IMR-90 (cell line): ENCODE measurements at regions not wholly inside any gene's neighbourhood (a gene's known extent, or its start where the extent isn't known, plus 50 kb on each side); places are given as distances from the start of the nearest gene placed in this dataset.

Experiments used
- ATAC-seq: fragments of 200-7000 bp; cut with Tn5 transposase; 2 replicates; pipeline ENCODE4 v1.9.1; 2020; ENCODE audit warnings: low read depth, mild to moderate bottlenecking, moderate library complexity
- BruUV-seq: library from RNA; stranded (reverse); fragments of 400-500 nt; replicated peaks from 2 replicates; lab custom pipeline; 2021; lab: Mats Ljungman, UMichigan
- CTCF ChIA-PET: fragments of 300-600 bp; formaldehyde crosslinking; extraction: SDS; loops from one replicate; lab custom pipeline; 2021; ENCODE audit warnings: antibody characterized with exemption; lab: Yijun Ruan, JAX
- POLR2A ChIA-PET: fragments of 300-600 bp; sonication (Branson Sonifier 250); formaldehyde crosslinking; loops from one replicate; lab custom pipeline; 2022; ENCODE audit warnings: antibody characterized with exemption; ENCODE audit not compliant: unreplicated experiment; lab: Charles Lee
- DNase-seq: peaks from one replicate; pipeline ENCODE4 v3.0.0; 2013
- H2AFZ ChIP-seq: replicated peaks from 2 replicates; pipeline ENCODE3; 2013; ENCODE audit warnings: low read length, mild to moderate bottlenecking; ENCODE audit not compliant: poor library complexity
- H2AK5ac ChIP-seq: 2 replicates; pipeline ENCODE4 v1.6.1; 2013; ENCODE audit warnings: low read depth, low read length, inconsistent platforms
- H2AK9ac ChIP-seq: replicated peaks from 2 replicates; pipeline ENCODE3; 2013; ENCODE audit warnings: mild to moderate bottlenecking, low read depth, low read length, moderate library complexity; ENCODE audit not compliant: poor library complexity
- H2BK120ac ChIP-seq: 2 replicates; pipeline ENCODE4 v1.6.1; 2013; ENCODE audit warnings: low read depth, low read length, inconsistent platforms
- H2BK15ac ChIP-seq: 3 replicates; pipeline ENCODE4 v1.6.1; 2013; ENCODE audit warnings: low read depth, low read length, inconsistent platforms
- H2BK20ac ChIP-seq: 2 replicates; pipeline ENCODE4 v1.6.1; 2013; ENCODE audit warnings: low read depth, mild to moderate bottlenecking, inconsistent platforms, low read length, moderate library complexity
- H2BK5ac ChIP-seq: 2 replicates; pipeline ENCODE4 v1.6.1; 2013; ENCODE audit warnings: mild to moderate bottlenecking, low read depth, low read length, inconsistent platforms; ENCODE audit not compliant: poor library complexity, severe bottlenecking
- H3K14ac ChIP-seq: replicated peaks from 2 replicates; pipeline ENCODE4 v1.6.1; 2013; ENCODE audit warnings: low read depth, low read length, inconsistent platforms
- H3K18ac ChIP-seq: 2 replicates; pipeline ENCODE4 v1.6.1; 2013; ENCODE audit warnings: low read depth, low read length, control low read depth
- H3K23ac ChIP-seq: 2 replicates; pipeline ENCODE4 v1.6.1; 2013; ENCODE audit warnings: low read depth, low read length, inconsistent platforms
- H3K27ac ChIP-seq: 2 replicates; pipeline ENCODE4 v1.5.1; 2013; ENCODE audit warnings: mild to moderate bottlenecking, control low read depth, low read length; ENCODE audit not compliant: insufficient read depth
- H3K27me3 ChIP-seq: 2 replicates; pipeline ENCODE4 v1.6.1; 2013; ENCODE audit warnings: low read length; ENCODE audit not compliant: control insufficient read depth, insufficient read depth
- H3K36me3 ChIP-seq: 2 replicates; pipeline ENCODE4 v1.6.1; 2013; ENCODE audit warnings: low read length, mixed read lengths; ENCODE audit not compliant: control insufficient read depth, insufficient read depth
- H3K4ac ChIP-seq: 2 replicates; pipeline ENCODE4 v1.6.1; 2013; ENCODE audit warnings: low read depth, low read length, inconsistent platforms
- H3K4me1 ChIP-seq: 2 replicates; pipeline ENCODE4 v1.6.1; 2013; ENCODE audit warnings: low read length, mixed read lengths; ENCODE audit not compliant: control insufficient read depth, insufficient read depth
- H3K4me2 ChIP-seq: 2 replicates; pipeline ENCODE4 v1.6.1; 2013; ENCODE audit warnings: low read depth, mild to moderate bottlenecking, control low read depth, low read length, moderate library complexity
- H3K4me3 ChIP-seq: 2 replicates; pipeline ENCODE4 v1.5.1; 2013; ENCODE audit warnings: low read depth, mild to moderate bottlenecking, control low read depth, low read length, moderate library complexity; ENCODE audit not compliant: insufficient read depth
- H3K56ac ChIP-seq: 2 replicates; pipeline ENCODE4 v1.6.1; 2013; ENCODE audit warnings: low read length, inconsistent platforms; ENCODE audit not compliant: insufficient read depth; ENCODE audit errors: extremely low read depth
- H3K79me1 ChIP-seq, 2 experiments: 2 replicates each; pipeline ENCODE4 v1.6.1; 2013; ENCODE audit warnings: low read length in 2 of 2, inconsistent platforms in 1 of 2, low read depth in 1 of 2
- H3K9ac ChIP-seq: 2 replicates; pipeline ENCODE4 v1.6.1; 2013; ENCODE audit warnings: low read depth, low read length, control low read depth
- H3K9me1 ChIP-seq: 2 replicates; pipeline ENCODE4 v1.6.1; 2013; ENCODE audit warnings: low read length, inconsistent platforms; ENCODE audit not compliant: insufficient read depth
- H3K9me3 ChIP-seq: 2 replicates; pipeline ENCODE4 v1.6.1; 2013; ENCODE audit warnings: low read length; ENCODE audit not compliant: control insufficient read depth, insufficient read depth
- H4K20me1 ChIP-seq: 2 replicates; pipeline ENCODE4 v1.6.1; 2013; ENCODE audit warnings: low read length, inconsistent platforms; ENCODE audit not compliant: insufficient read depth
- H4K5ac ChIP-seq: 2 replicates; pipeline ENCODE4 v1.6.1; 2013; ENCODE audit warnings: mild to moderate bottlenecking, low read depth, low read length, control low read depth
- H4K8ac ChIP-seq, 2 experiments: 2 replicates each; pipeline ENCODE4 v1.6.1; 2013; ENCODE audit warnings: low read depth in 2 of 2, low read length in 2 of 2, control low read depth in 1 of 2, inconsistent platforms in 1 of 2
- H4K91ac ChIP-seq: 2 replicates; pipeline ENCODE4 v1.6.1; 2013; ENCODE audit warnings: low read depth, low read length, inconsistent platforms; ENCODE audit not compliant: insufficient read depth
- CEBPB ChIP-seq: IDR thresholded peaks from 2 replicates; pipeline ENCODE4 v1.6.1; 2012; ENCODE audit warnings: low read depth, low read length, improper control_type of control experiment
- WGBS, 2 experiments: methylation state at CpG; one replicate each; pipeline versions ENCODE4 v1.1.5 to v1.1.7; 2013; ENCODE audit warnings: missing lambda C conversion rate in 2 of 2; ENCODE audit not compliant: insufficient read length in 1 of 2; ENCODE audit errors: extremely low coverage in 2 of 2; 5-methylcytosine and 5-hydroxymethylcytosine counted together
- dilution Hi-C: fragments of 300-500 bp; cut with HindIII; formaldehyde crosslinking; loops from one replicate; pipeline ENCODE4 v1.14.3; 2018; ENCODE audit warnings: low sequenced_read_pairs; ENCODE audit not compliant: unreplicated experiment
- in situ Hi-C: fragments of 300-500 bp; cut with MboI; formaldehyde crosslinking; loops from 3 replicates; pipeline ENCODE4 v1.14.3; 2019; ENCODE audit warnings: low sequenced_read_pairs, inconsistent platforms, mixed read lengths
- intact Hi-C: fragments of 100-400 bp; cut with micrococcal nuclease; formaldehyde crosslinking; loops from 2 replicates; pipeline ENCODE4 v1.10.0; 2022
- TF ChIP-seq, protein P1 (sequence below): conservative IDR thresholded peaks from 2 replicates; pipeline ENCODE4 v1.5.1; 2012; ENCODE audit warnings: mild to moderate bottlenecking, low read depth, low read length, improper control_type of control experiment

DNA sequence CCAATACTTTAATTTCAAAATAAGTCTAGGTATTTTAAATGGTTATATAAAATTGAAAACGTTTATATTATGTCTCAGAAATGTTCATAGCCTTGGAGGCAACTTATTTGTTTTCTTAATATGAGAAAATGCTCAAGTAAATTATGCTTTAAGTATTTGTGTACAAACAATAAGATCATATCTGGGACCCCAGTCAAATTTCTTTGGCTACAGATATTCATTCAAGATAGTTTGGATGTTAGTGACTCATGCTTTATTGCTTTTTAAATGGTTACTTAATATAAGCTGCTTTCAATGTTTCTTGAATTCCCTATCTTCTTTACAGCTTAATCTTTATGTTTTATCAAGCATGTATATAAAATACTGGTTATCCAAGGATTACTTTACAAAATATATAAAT, 291.3 kb downstream of the KCNC2 start:
- Histone ChIP-seq H2BK20ac (no peak overlapping the region), H3K27ac (no peak overlapping the region), H3K4me3 (no peak overlapping the region), H4K20me1 (no peaks in the 10 kb centered on the region), H2AK5ac (no peak overlapping the region), H3K23ac (no peak overlapping the region), H4K91ac (no peak overlapping the region), H3K9ac (no peak overlapping the region), H2BK5ac (no peak overlapping the region), H3K9me3 (no peaks in the 10 kb centered on the region; the same call in 1 of the 2 replicates), H2AFZ (no peak overlapping the region), H3K27me3 (no peaks in the 10 kb centered on the region), H3K18ac (no peak overlapping the region), H3K9me1 (no peaks in the 10 kb centered on the region), H2BK15ac (no peak overlapping the region), H3K4me1 (no peaks in the 10 kb centered on the region), H4K5ac (no peak overlapping the region), H4K8ac (no peak overlapping the region), H3K4ac (no peak overlapping the region), H2BK120ac (no peak overlapping the region), H3K4me2 (no peak overlapping the region), H3K56ac (no peak overlapping the region), H2AK9ac (no peak overlapping the region), H3K36me3 (no peaks in the 10 kb centered on the region), H3K79me1 (no peaks in the 10 kb centered on the region), H3K14ac (no peak overlapping the region)
- intact Hi-C loops (no loop called here), in situ Hi-C loops (no loop called here), dilution Hi-C loops (no loop called here)
- POLR2A ChIA-PET, result interaction anchor here (0.6 kb wide), 1 partner anchor 75 kb away, joined by 3 read pairs; no protein-coding TSS in a partner anchor
- CTCF ChIA-PET, result no interaction called here
- TF ChIP-seq, protein P1, sequence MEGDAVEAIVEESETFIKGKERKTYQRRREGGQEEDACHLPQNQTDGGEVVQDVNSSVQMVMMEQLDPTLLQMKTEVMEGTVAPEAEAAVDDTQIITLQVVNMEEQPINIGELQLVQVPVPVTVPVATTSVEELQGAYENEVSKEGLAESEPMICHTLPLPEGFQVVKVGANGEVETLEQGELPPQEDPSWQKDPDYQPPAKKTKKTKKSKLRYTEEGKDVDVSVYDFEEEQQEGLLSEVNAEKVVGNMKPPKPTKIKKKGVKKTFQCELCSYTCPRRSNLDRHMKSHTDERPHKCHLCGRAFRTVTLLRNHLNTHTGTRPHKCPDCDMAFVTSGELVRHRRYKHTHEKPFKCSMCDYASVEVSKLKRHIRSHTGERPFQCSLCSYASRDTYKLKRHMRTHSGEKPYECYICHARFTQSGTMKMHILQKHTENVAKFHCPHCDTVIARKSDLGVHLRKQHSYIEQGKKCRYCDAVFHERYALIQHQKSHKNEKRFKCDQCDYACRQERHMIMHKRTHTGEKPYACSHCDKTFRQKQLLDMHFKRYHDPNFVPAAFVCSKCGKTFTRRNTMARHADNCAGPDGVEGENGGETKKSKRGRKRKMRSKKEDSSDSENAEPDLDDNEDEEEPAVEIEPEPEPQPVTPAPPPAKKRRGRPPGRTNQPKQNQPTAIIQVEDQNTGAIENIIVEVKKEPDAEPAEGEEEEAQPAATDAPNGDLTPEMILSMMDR, result no peak
- TF ChIP-seq CEBPB, result no peak
- no CpG with 5 or more reads among the region's 1 CpG for WGBS, 2 experiments
- ATAC-seq (no peak), DNase-seq (no peak)
- BruUV-seq, result no TSS peak
